ENCODE measurements at regions not wholly inside any gene's neighbourhood (a gene's known extent, or its start where the extent isn't known, plus 50 kb on each side); places are given as distances from the start of the nearest gene placed in this dataset.

DNA sequence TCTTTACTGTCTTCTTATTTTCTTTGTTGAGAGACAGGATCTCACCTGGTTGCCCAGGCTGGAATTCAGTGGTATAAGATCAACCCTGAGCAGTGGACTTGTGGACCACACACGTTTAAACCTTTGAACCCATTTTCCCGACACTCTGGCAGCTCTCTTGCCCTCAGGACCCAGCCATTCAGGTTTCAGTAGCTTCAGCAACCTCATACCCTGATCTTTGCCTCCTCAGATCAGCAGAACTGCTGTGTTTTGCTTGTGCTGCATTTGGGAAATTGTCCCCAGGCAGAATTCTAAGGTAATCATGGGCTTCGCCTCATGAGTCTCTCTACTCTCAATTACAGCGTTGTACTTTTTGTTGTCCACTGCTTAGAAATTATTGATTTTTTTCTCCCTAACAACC lies 317.6 kb upstream of the KIAA1217 start:
- no peaks in the 10 kb centered on the region for H3K36me3 ChIP-seq (ENCODE audit: control insufficient read depth, insufficient read depth, low read length)
- no peaks in the 10 kb centered on the region for H3K27me3 ChIP-seq (ENCODE audit: control insufficient read depth, insufficient read depth, low read length)
- Mint-ChIP-seq H3K27ac (no peak overlapping the region), H3K9me3 (peaks cover 1 to 2% of the 10 kb centered on the region in 2 donors), H3K4me1 (peaks cover 1% of the 10 kb centered on the region in 2 donors), H3K27me3 (ENCODE audit: low read depth in 2 of 2) (no peaks in the 10 kb centered on the region), H3K36me3 (no peaks in the 10 kb centered on the region), H3K4me3 (no peak overlapping the region)
- H3K9me3 ChIP-seq (ENCODE audit: control insufficient read depth, insufficient read depth, low read length) = no peaks in the 10 kb centered on the region
- no peaks in the 10 kb centered on the region for H3K4me1 ChIP-seq (ENCODE audit: control insufficient read depth, insufficient read depth, low read length)
- ATAC-seq (no peak), DNase-seq (no peak)
- no peak overlapping the region for H3K4me3 ChIP-seq (ENCODE audit: low read length)
- intact Hi-C loops (cut with micrococcal nuclease) = no loop called here
- TF ChIP-seq, protein P1, sequence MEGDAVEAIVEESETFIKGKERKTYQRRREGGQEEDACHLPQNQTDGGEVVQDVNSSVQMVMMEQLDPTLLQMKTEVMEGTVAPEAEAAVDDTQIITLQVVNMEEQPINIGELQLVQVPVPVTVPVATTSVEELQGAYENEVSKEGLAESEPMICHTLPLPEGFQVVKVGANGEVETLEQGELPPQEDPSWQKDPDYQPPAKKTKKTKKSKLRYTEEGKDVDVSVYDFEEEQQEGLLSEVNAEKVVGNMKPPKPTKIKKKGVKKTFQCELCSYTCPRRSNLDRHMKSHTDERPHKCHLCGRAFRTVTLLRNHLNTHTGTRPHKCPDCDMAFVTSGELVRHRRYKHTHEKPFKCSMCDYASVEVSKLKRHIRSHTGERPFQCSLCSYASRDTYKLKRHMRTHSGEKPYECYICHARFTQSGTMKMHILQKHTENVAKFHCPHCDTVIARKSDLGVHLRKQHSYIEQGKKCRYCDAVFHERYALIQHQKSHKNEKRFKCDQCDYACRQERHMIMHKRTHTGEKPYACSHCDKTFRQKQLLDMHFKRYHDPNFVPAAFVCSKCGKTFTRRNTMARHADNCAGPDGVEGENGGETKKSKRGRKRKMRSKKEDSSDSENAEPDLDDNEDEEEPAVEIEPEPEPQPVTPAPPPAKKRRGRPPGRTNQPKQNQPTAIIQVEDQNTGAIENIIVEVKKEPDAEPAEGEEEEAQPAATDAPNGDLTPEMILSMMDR (IDR thresholded peaks at IDR 0.05) = no peak
- WGBS (ENCODE audit: insufficient coverage) = 82% methylated on average over 3 of the region's 4 CpGs
- no peak overlapping the region for H3K27ac ChIP-seq (ENCODE audit: low read length)

DNA sequence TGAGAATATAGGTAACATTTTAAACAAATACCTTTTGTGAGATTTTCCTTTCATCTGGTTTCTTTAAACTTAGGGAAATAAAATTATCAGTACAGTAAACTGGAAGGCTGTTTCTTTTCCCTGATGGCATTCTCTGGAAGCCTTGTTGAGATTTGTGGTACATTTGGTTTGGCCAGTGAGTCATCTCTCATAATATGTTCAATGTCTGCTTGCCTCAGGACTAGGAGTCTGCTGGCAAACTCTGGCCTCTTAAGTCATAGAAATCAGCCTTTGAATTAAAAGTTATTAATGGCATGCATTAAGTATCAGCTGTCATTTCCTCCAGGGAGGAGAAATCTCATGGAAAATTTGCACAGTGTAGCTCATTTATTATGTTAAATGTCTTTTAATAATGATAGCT lies 316.6 kb upstream of the KIAA1217 start:
- Histone ChIP-seq H3K4me3 (ENCODE audit: low read length) (no peak overlapping the region), H3K36me3 (ENCODE audit: control insufficient read depth, insufficient read depth, low read length) (no peaks in the 10 kb centered on the region), H3K27me3 (ENCODE audit: control insufficient read depth, insufficient read depth, low read length) (no peaks in the 10 kb centered on the region), H3K27ac (ENCODE audit: low read length) (no peak overlapping the region), H3K9me3 (ENCODE audit: control insufficient read depth, insufficient read depth, low read length) (no peaks in the 10 kb centered on the region), H3K4me1 (ENCODE audit: control insufficient read depth, insufficient read depth, low read length) (no peaks in the 10 kb centered on the region)
- DNase-seq (no peak), ATAC-seq (no peak)
- no peaks in the 10 kb centered on the region for H3K27me3 Mint-ChIP-seq (ENCODE audit: low read depth in 2 of 2)
- H3K4me3 Mint-ChIP-seq = no peak overlapping the region
- H3K36me3 Mint-ChIP-seq = no peaks in the 10 kb centered on the region
- TF ChIP-seq, protein P1 (IDR thresholded peaks at IDR 0.05) = no peak
- intact Hi-C loops (cut with micrococcal nuclease) = no loop called here
- H3K4me1 Mint-ChIP-seq = no peaks in the 10 kb centered on the region
- H3K27ac Mint-ChIP-seq = no peak overlapping the region
- peaks cover 2 to 3% of the 10 kb centered on the region in 2 donors for H3K9me3 Mint-ChIP-seq

DNA sequence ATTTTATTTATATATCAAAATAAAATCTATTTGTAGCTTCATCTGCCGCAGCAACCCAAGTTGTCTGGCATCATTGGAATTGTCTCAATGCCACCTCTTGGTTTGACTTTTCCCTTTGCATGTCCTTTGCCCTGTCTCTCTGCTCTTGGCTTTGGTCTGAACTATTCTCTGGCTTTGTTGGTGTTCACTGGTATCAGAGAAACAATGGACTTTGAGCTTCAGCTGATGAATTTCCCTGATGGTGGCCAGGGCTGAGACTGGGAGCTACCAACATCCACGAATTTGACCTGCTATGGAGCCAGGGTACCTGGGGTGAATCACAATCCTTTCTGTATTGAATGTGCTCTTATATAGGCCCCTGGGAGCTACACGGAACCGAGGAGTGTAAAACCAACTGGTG lies 311.7 kb upstream of the KIAA1217 start:
- H3K27me3 Mint-ChIP-seq (ENCODE audit: low read depth in 2 of 2) = no peaks in the 10 kb centered on the region
- TF ChIP-seq, protein P1 (IDR thresholded peaks at IDR 0.05) = no peak
- ATAC-seq = no peak
- Histone ChIP-seq H3K27me3 (ENCODE audit: control insufficient read depth, insufficient read depth, low read length) (no peaks in the 10 kb centered on the region), H3K36me3 (ENCODE audit: control insufficient read depth, insufficient read depth, low read length) (no peaks in the 10 kb centered on the region), H3K4me3 (ENCODE audit: low read length) (no peak overlapping the region), H3K27ac (ENCODE audit: low read length) (no peak overlapping the region), H3K9me3 (ENCODE audit: control insufficient read depth, insufficient read depth, low read length) (no peaks in the 10 kb centered on the region), H3K4me1 (ENCODE audit: control insufficient read depth, insufficient read depth, low read length) (no peaks in the 10 kb centered on the region)
- peaks cover 5 to 7% of the 10 kb centered on the region in 2 donors for H3K9me3 Mint-ChIP-seq
- intact Hi-C loops (cut with micrococcal nuclease) = no loop called here
- no peaks in the 10 kb centered on the region for H3K36me3 Mint-ChIP-seq
- 86% methylated on average over 4 of the region's 4 CpGs for WGBS (ENCODE audit: insufficient coverage)
- no peaks in the 10 kb centered on the region for H3K4me1 Mint-ChIP-seq
- DNase-seq = no peak
- H3K4me3 Mint-ChIP-seq = no peak overlapping the region
- no peak overlapping the region for H3K27ac Mint-ChIP-seq

DNA sequence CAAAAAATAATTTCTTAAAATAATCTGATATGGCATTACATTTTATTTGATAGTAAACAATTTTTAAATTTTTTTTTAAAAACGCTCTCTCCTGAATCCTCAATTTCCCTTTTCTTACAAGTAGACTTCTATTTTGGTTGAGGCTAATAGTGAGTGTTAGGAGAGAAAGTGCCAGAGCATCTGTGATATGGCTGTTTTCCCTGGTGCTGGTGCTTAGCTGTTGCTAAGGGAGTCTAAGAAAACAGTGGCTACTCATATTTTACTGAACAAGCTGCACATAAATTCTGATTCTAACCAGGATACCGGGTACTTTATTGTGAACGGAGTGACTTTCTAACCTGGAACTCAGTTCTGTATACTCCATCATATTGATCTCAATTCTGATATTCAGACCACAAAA lies 311.1 kb upstream of the KIAA1217 start:
- H3K36me3 Mint-ChIP-seq = no peaks in the 10 kb centered on the region
- intact Hi-C loops (cut with micrococcal nuclease) = no loop called here
- no peak for DNase-seq
- no peaks in the 10 kb centered on the region for H3K27me3 Mint-ChIP-seq (ENCODE audit: low read depth in 2 of 2)
- ATAC-seq = no peak
- H3K4me1 ChIP-seq (ENCODE audit: control insufficient read depth, insufficient read depth, low read length) = no peaks in the 10 kb centered on the region
- no peaks in the 10 kb centered on the region for H3K4me1 Mint-ChIP-seq
- no peaks in the 10 kb centered on the region for H3K9me3 ChIP-seq (ENCODE audit: control insufficient read depth, insufficient read depth, low read length)
- H3K4me3 ChIP-seq (ENCODE audit: low read length) = no peak overlapping the region
- H3K36me3 ChIP-seq (ENCODE audit: control insufficient read depth, insufficient read depth, low read length) = no peaks in the 10 kb centered on the region
- no peaks in the 10 kb centered on the region for H3K27me3 ChIP-seq (ENCODE audit: control insufficient read depth, insufficient read depth, low read length)
- TF ChIP-seq, protein P1 (IDR thresholded peaks at IDR 0.05) = no peak
- no peak overlapping the region for H3K27ac ChIP-seq (ENCODE audit: low read length)
- 96% methylated on average over 2 of the region's 3 CpGs for WGBS (ENCODE audit: insufficient coverage)
- H3K9me3 Mint-ChIP-seq = peaks cover 9 to 11% of the 10 kb centered on the region in 2 donors
- no peak overlapping the region for H3K4me3 Mint-ChIP-seq
- no peak overlapping the region for H3K27ac Mint-ChIP-seq

All from natural killer cell (primary cell).